HG03039 (cell line): ENCODE measurements at regions not wholly inside any gene's neighbourhood (a gene's known extent, or its start where the extent isn't known, plus 50 kb on each side); places are given as distances from the start of the nearest gene placed in this dataset.
"Not testable (repeated sequence)": the region's sequence is repeated elsewhere in the genome, so short reads cannot be mapped to it uniquely, and the experiment has no call there.

Experiments used
- ATAC-seq: cut with Tn5 transposase; IDR thresholded peaks from one replicate; pipeline ENCODE4 v1.9.1; 2021; ENCODE audit warnings: mild to moderate bottlenecking, moderate library complexity; ENCODE audit not compliant: unreplicated experiment

DNA sequence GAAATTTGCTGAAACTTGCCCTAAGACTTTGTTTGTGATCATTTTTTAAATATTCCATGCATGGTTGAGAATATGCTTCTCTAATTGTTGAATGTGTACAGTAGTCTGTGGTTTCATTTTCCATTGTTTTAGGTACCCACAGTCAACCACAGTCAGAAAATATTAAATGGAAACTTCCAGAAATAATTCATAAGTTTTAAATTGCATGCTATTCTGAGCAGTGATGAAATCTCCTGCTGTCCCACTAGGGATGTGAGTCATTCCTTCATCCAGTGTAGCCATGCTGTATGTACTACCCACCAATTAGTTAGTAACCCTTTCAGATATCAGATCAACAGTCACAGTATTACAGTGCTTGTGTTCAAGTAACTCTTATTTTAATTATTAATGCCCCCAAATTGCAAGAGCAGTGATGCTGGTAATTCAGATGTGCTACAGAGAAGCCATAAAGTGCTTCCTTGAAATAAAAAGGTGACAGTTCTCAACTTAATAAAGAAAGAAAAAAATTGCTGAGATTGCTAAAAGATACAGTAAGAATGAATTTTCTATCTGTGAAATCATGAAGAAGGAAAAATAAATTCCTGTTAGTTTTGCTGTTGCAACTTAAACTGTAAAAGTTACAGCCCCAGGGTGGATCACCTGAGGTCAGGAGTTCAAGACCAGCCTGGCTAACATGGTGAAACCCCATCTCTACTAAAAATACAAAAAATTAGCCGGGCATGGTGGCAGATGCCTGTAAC is 79.9 kb upstream of the FBXL17 start:
- ATAC-seq: no peak

DNA sequence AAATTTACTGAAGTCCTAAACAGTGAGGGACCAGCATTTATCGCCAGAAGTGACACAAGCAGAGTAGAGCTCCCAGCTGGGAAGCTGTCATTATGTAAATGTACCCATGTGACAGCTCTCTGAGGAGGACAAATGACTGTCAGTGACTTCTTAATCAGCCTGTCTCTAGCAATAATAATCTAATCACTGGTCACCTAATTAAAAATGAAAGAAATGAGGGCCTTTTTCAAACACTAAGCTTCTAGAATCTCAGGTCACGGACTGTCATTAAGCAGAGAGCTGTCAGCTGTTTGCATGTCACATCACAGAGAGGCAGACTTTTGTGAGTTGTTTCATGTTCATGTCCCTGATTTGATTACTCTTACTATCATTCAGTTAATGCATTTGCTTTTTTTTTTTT is 77.9 kb upstream of the FBXL17 start:
- ATAC-seq: no peak

DNA sequence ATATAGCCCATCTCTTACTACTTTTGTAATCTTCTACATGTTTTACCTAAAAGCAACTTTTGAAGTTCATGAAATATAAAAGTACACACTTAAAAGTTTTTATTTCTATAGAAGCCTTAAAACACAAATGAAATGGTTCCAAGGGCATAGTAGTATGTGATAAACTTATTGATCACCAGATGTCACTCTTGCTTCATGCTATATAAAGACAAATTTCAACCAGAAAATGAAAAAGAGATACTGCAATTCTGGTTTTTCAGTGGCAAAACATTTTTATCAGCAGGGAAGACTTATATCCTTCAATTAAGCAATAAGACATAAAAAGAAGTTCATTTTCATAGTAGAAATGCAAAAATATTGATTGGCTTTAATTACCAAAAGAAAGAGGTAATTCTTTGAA is 69.4 kb upstream of the FBXL17 start:
- ATAC-seq: no peak

DNA sequence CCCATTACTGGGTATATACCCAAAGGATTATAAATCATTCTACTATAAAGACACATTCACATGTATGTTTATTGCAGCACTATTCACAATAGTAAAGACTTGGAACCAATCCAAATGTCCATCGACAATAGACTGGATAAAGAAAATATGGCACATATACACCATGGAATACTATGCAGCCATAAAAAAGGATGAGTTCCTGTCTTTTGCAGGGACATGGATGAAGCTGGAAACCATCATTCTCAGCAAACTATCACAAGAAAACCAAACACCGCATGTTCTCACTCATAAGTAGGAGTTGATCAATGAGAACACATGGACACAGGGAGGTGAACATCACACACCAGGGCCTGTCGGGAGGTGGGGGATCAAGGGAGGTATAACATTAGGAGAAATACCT is 62.2 kb upstream of the FBXL17 start:
- ATAC-seq: not testable (repeated sequence)

DNA sequence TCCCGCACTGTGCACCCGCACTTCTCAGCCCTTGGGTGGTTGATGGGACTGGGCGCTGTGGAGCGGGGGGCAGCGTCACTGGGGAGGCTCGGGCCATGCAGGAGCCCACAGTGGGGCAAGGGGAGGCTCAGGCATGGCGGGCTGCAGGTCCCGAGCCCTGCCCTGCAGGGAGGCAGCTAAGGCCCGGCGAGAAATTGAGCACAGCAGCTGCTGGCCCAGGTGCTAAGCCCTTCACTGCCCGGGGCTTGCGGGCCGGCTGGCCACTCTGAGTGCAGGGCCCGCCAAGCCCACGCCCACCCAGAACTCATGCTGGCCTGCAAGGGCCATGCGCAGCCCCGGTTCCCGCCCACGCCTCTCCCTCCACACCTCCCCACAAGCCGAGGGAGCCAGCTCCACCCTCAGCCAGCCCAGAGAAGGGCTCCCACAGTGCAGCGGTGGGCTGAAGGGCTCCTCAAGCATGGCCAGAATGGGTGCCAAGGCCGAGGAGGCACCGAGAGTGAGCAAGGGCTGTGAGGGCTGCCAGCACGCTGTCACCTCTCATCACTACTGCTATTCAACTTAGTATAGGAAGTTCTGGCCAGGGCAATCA is 60.3 kb upstream of the FBXL17 start:
- not testable (repeated sequence) for ATAC-seq

DNA sequence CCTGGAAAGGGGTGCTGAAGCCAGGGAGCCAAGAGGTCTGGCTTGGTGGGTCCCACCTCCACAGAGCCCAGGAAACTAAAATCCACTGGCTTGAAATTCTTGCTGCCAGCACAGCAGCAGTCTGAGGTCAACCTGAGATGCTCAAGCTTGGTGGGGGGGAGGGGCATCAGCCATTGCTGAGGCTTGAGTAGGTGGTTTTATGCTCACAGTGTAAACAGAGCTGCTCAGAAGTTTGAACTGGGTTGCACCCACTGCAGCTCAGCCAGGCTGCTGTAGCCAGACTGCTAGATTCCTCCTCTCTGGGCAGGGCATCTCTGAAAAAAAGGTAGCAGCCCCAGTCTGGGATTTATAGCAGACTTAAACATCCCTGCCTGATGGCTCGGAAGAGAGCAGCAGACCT is 55.5 kb upstream of the FBXL17 start:
- no peak for ATAC-seq

DNA sequence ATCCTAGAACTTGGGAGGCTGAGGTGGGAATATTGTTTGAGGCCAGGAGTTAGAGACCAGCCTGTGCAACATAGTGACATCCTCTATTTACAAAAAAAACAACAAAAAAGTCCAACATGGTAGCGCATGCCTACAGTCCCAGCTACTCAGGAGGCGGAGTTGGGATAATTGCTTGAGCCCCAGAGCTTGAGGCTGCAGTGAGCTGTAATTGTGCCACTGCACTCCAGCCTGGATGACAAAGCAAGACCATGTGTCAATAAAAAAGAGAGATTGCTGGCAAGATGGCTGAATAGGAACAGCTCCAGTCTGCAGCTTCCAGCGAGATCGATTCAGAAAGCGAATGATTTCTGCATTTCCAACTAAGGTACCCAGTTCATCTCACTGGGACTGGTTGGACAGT is 54.8 kb upstream of the FBXL17 start:
- no peak for ATAC-seq

DNA sequence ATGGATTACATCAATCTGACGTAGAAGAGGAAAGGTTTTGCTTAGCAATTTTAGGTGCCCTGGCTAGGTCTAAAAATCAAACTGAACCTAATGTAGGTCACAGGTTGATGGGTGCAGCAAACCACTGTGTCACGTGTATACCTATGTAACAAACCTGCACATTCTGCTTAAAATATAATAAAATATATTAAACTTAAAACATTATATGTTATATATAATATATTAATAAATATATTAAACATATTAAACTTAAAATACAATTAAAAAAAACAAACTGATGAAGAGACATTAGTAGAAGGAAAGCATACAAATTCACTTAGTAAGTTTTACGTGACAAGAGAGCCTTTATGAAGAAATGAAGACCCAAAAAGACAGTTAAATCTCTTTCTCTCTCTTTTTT is 51.7 kb upstream of the FBXL17 start:
- no peak for ATAC-seq

DNA sequence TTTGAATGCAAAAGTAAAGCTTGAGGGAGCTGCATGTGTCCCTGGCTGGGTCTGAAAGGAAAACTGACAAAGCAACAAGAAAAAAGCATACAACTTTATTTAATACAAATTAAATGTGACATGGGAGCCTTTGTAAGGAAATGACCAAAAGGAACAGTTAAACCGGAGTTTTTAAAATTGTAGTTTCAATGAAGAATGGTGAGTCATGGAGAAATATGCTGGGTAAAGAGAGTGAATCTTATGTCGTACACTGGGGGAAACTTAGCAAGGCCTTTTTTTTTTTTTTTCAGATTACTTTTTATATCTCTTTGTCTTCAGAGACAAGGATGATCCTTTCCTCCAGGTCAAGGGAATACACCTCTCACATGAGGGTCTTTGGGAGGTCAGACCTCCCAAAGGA is 50.1 kb upstream of the FBXL17 start:
- no peak for ATAC-seq
